Breast epithelium (tissue), 3 donors: ENCODE measurements at regions not wholly inside any gene's neighbourhood (a gene's known extent, or its start where the extent isn't known, plus 50 kb on each side); places are given as distances from the start of the nearest gene placed in this dataset.

ENCODE experiments used
- CTCF ChIP-seq, 3 donors: fragments of 450-650 bp; IDR thresholded peaks; one replicate each; pipeline ENCODE4 v1.5.1; 2016 to 2017; ENCODE audit warnings: antibody characterized with exemption in 3 of 3, mild to moderate bottlenecking in 3 of 3, moderate library complexity in 3 of 3
- POLR2A ChIP-seq: fragments of 450-650 bp; IDR thresholded peaks from one replicate; pipeline ENCODE4 v1.6.1; 2016; ENCODE audit warnings: antibody characterized with exemption, mild to moderate bottlenecking, moderate library complexity

- TF ChIP-seq POLR2A (no peak), CTCF (IDR thresholded peaks at IDR 0.05) (no peak)
Measured at GRCh38 chr12:85733984-85734383, 102.2 kb downstream of the RASSF9 start.
